GM12874 (cell line): ENCODE measurements at regions not wholly inside any gene's neighbourhood (a gene's known extent, or its start where the extent isn't known, plus 50 kb on each side); places are given as distances from the start of the nearest gene placed in this dataset.

ENCODE experiments used
- CTCF ChIP-seq: IDR thresholded peaks from 2 replicates; pipeline ENCODE4 v1.5.1; 2011; ENCODE audit warnings: low read depth, mild to moderate bottlenecking, control low read depth, low read length, moderate library complexity; ENCODE audit not compliant: insufficient read depth

DNA sequence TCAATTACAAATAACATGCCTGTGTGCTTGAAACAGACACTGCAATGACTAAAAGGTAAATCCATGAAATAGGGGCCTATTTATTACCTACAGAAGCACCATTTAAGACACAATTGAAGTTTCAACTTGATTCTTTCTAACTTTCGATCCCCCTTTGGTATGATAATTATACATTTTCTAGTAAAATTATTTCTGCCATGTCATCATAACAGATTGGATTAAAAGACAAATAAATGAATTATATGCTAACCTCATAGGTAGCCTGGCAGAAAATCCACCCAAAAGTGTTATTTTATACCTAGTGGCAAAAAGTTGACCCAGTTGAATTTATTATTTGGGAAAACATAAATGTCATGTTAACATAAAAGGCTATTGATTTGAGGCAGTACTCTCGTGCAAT is 241.1 kb downstream of the RAB38 start:
- no peak for TF ChIP-seq CTCF

DNA sequence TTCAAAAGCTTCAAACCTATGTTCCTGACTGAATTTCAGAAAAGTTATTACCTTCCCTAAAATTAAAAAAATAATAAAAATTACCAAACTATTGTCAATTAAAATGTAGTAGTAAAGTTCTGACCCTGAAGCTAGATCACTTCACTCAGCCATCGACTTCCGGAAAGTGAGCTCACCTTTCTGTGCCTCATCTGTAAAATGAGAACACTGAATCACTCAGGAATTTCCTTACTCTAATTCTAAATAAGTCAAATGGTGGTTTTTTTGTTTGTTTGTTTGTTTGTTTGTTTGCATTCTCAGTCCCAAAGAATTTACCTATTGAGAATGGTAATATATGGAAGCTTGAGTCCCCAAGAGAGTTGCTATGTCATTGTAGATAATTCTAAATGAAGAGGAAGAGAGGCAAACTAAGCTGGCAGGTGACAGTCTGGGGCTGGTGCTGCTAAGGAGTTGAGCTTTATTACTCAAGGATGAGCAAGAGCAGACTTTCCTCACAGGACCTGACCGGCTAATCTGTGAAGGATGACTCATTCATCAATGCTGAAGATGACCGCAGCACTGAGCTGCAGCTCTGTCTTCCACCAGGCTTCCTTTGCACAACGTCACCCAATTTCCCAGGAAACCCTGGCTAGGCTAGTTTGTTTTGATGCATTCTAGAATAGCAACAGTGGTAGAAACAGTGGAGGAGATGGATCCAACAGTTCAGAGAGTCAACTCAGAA is 248.8 kb downstream of the RAB38 start:
- no peak for TF ChIP-seq CTCF

DNA sequence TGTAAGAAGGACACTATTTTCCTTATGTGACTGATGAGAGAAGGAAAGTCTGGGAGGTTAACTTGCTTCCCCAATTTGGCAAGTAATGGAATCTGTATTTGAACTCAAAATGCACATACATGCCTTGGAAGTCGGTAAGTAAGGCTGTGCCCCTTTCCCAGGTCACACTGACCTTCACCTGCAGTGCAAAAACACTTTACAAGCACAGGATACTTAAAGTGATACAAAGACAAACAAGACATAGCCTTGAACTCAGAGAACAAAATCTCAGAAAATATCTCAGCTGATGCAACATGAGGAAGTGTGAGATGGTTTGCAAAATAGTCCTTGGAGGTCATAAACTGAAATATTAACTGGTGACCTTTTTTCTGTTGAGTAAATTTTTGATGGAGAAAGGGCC is 251.1 kb downstream of the RAB38 start:
- TF ChIP-seq CTCF: no peak

DNA sequence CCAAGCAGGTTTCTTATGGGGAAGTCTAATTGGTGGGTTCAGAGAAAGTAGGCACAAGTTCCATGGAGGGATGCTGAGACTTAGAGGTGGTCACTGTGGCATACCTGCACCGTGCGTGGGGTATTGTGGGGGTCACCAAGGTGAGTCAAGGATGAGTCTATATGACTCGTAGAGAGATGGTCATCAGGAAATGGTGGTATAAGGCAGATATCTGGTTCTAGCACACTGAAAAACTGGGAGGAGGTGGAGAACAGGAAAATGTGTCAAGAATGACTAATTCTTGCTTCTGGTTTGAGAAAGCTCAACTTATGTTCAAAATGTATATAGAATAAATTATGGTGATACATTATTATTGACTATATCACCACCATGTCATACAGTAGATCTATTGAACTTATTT is 258.1 kb downstream of the RAB38 start:
- TF ChIP-seq CTCF: no peak

DNA sequence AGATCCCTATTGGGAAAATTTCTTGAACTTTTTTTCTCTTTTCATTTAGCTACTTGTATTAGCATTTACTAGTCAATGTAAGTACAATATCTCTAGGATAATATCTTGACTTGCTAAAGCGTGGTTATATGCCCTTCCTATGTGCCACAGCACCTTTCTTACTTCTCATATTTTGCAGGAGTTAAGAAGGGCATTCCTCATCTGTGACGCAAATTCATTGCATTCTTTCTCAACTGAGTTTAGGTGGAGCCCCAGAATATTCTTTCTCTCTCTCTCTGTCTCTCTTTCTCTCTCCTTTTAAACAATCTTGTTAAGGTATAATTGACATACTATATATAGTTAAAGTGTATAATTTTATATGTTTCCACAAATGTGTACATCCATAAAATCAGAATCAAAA is 266.1 kb downstream of the RAB38 start:
- no peak for TF ChIP-seq CTCF

GRCh38 chr11:87908086-87908485 is 267.2 kb downstream of the RAB38 start:
- TF ChIP-seq CTCF: no peak

DNA sequence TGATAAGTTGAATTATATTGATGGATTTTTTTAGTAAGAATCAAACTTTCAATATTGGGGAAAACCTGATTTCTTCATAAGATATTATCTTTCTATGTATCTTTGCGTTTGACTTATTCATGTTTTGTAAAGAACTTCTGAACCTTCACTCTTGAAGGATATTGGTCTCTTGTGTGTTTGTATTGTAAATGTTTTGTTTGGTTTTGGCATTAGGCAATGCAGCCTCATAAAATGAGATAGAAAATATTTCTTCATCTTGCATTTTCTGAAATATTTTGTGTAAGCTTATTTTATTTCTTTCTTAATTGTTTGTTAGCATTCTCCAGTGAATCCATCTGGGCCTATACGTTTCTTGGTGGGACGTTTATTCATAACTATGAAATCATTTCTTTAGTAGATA is 271.9 kb downstream of the RAB38 start:
- no peak for TF ChIP-seq CTCF
